Dendritic cell treated with granulocyte-macrophage colony-stimulating factor and Interleukin-4, amounts not matched to agents 40 ng/mL and 50 ng/mL, for 4 days (primary cell): ENCODE measurements at regions not wholly inside any gene's neighbourhood (a gene's known extent, or its start where the extent isn't known, plus 50 kb on each side); places are given as distances from the start of the nearest gene placed in this dataset.
"Not testable (repeated sequence)": the region's sequence is repeated elsewhere in the genome, so short reads cannot be mapped to it uniquely, and the experiment has no call there.

Experiments used
- H3K27ac Mint-ChIP-seq: one replicate; pipeline ENCODE4 v1.8.0; 2022; ENCODE audit warnings: mild to moderate bottlenecking, mixed read lengths
- H3K27me3 Mint-ChIP-seq: one replicate; pipeline ENCODE4 v1.8.0; 2022; ENCODE audit warnings: mild to moderate bottlenecking, mixed read lengths
- H3K36me3 Mint-ChIP-seq: one replicate; pipeline ENCODE4 v1.8.0; 2022; ENCODE audit warnings: low read depth, mixed read lengths
- H3K4me1 Mint-ChIP-seq: one replicate; pipeline ENCODE4 v1.8.0; 2022; ENCODE audit warnings: low read depth, mixed read lengths
- H3K4me3 Mint-ChIP-seq: one replicate; pipeline ENCODE4 v1.8.0; 2022; ENCODE audit warnings: mild to moderate bottlenecking, moderate library complexity, mixed read lengths
- H3K9me3 Mint-ChIP-seq: one replicate; pipeline ENCODE4 v1.8.0; 2022; ENCODE audit warnings: mixed read lengths
- intact Hi-C: fragments of 100-400 bp; cut with micrococcal nuclease; formaldehyde crosslinking; loops from one replicate; pipeline ENCODE4 v1.15.0; 2022

- Mint-ChIP-seq H3K4me3 (no peak overlapping the region), H3K27me3 (no peaks in the 10 kb centered on the region), H3K4me1 (peaks cover 24% of the 10 kb centered on the region), H3K36me3 (no peaks in the 10 kb centered on the region), H3K9me3 (no peaks in the 10 kb centered on the region), H3K27ac (no peak overlapping the region)
- intact Hi-C loops = no loop called here
Measured at GRCh38 chr5:77871016-77871415, 94.9 kb upstream of the TBCA start.

DNA sequence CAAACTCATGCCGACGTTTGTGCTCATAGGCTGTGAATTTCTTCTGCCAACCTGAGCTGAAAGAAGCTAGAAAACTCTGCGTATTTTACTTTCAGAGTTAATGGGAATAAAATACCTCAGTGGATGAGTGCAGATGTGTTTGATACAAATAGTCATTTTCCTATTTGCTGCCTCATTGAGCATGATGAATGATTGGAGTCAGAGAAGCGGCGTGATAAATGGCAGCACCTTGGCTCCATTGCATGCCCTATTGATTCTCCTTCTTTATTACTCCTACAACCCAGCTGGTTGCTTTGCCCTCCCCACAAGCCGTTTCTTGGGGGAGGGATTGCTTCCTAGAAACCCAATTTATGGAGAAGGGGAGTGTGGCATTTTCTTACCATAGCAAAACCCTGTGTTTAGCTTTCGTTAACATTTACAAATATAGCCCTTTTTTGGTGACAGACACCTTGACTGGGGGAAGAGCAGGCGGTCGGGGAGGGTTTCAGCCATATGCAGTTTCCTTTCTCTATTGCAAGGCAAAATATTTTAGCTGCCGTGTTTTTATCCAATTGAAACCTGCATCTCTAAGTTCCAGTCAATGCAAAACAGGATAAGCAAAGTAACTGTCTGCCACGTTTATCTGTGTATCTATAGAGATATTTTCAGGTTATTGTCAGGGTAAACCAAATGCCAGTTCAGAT is 93.1 kb upstream of the TBCA start:
- Mint-ChIP-seq H3K9me3 (no peaks in the 10 kb centered on the region), H3K36me3 (no peaks in the 10 kb centered on the region), H3K27ac (no peak overlapping the region), H3K4me1 (peaks cover 27% of the 10 kb centered on the region), H3K4me3 (no peak overlapping the region), H3K27me3 (no peaks in the 10 kb centered on the region)
- intact Hi-C loops = loop anchor here (10.0 kb wide), 1 partner anchor 224 kb away; no protein-coding TSS in a partner anchor

DNA sequence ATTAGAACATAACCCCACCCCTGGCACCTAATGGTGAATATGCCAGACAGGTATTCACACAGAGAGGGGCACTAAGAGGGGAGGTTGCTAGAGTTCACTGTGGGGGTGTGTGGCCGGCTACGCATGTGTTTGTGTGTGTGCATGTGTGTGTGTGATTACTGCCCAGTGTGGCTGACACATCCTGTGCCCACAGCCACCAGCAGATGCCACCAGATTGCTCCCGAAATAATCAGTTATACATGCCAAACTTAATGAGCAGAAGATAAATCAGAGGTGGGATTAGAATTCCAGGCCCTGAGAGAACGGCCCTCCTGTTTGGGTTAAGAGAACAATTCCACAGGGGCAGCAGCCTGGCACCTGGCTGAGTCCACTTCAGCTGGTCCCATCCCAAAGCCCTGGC is 91.8 kb upstream of the TBCA start:
- Mint-ChIP-seq H3K9me3 (no peaks in the 10 kb centered on the region), H3K27me3 (no peaks in the 10 kb centered on the region), H3K36me3 (no peaks in the 10 kb centered on the region), H3K4me3 (no peak overlapping the region), H3K27ac (peak overlapping the region; percentile 18), H3K4me1 (peaks cover 27% of the 10 kb centered on the region)
- intact Hi-C loops = loop anchor here (10.0 kb wide), 1 partner anchor 223 kb away; no protein-coding TSS in a partner anchor

GRCh38 chr5:77867194-77867691 is 91.1 kb upstream of the TBCA start:
- intact Hi-C loops = loop anchor here (10.0 kb wide), 1 partner anchor 222 kb away; no protein-coding TSS in a partner anchor
- Mint-ChIP-seq H3K36me3 (no peaks in the 10 kb centered on the region), H3K27ac (no peak overlapping the region), H3K4me3 (no peak overlapping the region), H3K4me1 (peaks cover 27% of the 10 kb centered on the region), H3K9me3 (no peaks in the 10 kb centered on the region), H3K27me3 (no peaks in the 10 kb centered on the region)

DNA sequence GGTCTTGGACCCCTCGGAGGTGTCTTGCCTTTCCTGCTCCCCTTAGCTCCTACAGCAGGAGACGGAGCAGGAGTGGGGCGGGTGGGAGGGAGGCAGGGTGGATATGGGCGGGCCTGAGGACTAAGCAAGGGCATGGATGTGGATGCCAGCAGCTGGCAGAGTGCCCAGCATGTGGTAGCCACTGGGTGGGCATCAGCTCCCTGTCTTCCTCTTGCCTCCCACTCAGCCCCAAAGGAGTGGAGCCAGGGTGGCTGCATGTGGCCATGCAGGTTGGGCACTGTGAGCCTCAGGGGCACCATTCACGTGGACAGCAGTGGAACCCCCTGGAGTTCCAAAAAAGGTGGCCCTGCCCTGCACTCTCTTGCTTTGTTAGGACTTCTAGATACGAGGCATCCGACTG is 90.1 kb upstream of the TBCA start:
- intact Hi-C loops = loop anchor here (10.0 kb wide), 1 partner anchor 221 kb away; no protein-coding TSS in a partner anchor
- Mint-ChIP-seq H3K27ac (peak overlapping the region; percentile 33), H3K4me3 (no peak overlapping the region), H3K4me1 (peaks cover 27% of the 10 kb centered on the region), H3K36me3 (no peaks in the 10 kb centered on the region), H3K27me3 (no peaks in the 10 kb centered on the region), H3K9me3 (no peaks in the 10 kb centered on the region)

- H3K27ac Mint-ChIP-seq = peak overlapping the region; percentile 64
- H3K36me3 Mint-ChIP-seq = no peaks in the 10 kb centered on the region
- peaks cover 27% of the 10 kb centered on the region for H3K4me1 Mint-ChIP-seq
- intact Hi-C loops = loop anchor here (10.0 kb wide), 1 partner anchor 220 kb away; no protein-coding TSS in a partner anchor
- H3K27me3 Mint-ChIP-seq = no peaks in the 10 kb centered on the region
- H3K9me3 Mint-ChIP-seq = no peaks in the 10 kb centered on the region
- peak overlapping the region; percentile 41 for H3K4me3 Mint-ChIP-seq
Measured at GRCh38 chr5:77864997-77865396, 88.9 kb upstream of the TBCA start.

DNA sequence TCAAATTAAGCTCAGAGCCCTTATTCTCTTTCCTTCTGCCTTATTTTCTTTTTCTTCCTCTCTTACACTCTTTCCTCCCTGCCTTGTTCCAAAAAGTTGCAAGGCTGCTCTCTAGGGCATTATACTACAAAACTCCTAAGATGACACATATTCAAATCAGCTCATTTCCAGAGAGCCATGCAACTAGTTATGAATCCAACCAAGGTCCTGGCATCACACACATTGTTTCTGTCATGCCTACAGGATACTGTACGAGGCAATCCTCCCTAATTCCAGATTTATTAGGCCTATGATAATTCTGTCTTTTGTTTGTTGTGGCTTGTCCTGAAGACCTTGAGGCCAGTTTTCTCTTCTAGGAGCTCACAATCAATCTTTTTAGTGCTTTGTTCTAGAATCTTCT is 87.0 kb upstream of the TBCA start:
- Mint-ChIP-seq H3K27ac (no peak overlapping the region), H3K9me3 (no peaks in the 10 kb centered on the region), H3K4me3 (no peak overlapping the region), H3K4me1 (peaks cover 24% of the 10 kb centered on the region), H3K27me3 (no peaks in the 10 kb centered on the region), H3K36me3 (no peaks in the 10 kb centered on the region)
- intact Hi-C loops = loop anchor here (10.0 kb wide), 1 partner anchor 218 kb away; no protein-coding TSS in a partner anchor

DNA sequence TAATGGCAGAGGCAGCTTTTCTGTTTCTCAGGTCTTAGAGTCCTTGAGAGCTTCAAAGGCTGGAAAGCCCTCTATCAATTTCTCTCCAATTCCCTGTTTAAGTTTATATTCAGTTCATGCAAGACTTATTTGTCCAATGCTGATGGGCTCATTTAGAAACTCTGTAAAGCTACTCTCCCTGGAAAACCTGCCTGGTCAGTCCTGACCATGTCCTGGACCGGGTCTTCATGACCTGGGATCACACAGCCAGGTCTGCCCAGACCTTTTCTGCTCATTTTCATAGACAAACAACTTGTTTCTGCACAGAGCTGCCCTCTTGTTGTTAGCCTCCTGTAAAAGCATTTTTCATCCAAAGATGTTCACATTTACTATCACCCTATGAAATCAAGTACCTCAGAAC is 85.4 kb upstream of the TBCA start:
- intact Hi-C loops = loop anchor here (10.0 kb wide), 1 partner anchor 217 kb away; no protein-coding TSS in a partner anchor
- Mint-ChIP-seq H3K36me3 (no peaks in the 10 kb centered on the region), H3K4me3 (no peak overlapping the region), H3K27ac (no peak overlapping the region), H3K9me3 (no peaks in the 10 kb centered on the region), H3K27me3 (no peaks in the 10 kb centered on the region), H3K4me1 (peaks cover 19% of the 10 kb centered on the region)

- Mint-ChIP-seq H3K27me3 (peaks cover 5% of the 10 kb centered on the region), H3K27ac (no peak overlapping the region), H3K36me3 (no peaks in the 10 kb centered on the region), H3K4me3 (no peak overlapping the region), H3K4me1 (no peaks in the 10 kb centered on the region), H3K9me3 (no peaks in the 10 kb centered on the region)
- intact Hi-C loops = no loop called here
Measured at GRCh38 chr5:77859306-77859705, 83.2 kb upstream of the TBCA start.

DNA sequence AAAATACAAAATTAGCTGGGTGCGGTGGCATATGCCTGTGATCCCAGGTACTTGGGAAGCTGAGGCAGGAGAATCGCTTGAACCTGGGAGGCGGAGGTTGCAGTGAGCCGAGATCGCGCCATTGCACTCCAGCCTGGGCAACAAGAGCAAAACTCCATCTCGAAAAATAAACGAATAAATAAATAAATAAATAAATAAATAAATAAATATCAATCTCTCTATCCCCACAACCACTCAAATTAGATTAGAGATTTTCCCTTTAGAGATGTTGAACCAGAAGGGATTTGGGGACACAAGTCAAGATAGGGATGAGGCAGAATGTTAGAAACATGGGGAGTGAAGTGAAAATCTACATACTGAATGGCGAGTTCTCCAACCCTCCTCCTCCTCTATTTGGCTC is 82.5 kb upstream of the TBCA start:
- H3K27ac Mint-ChIP-seq, H3K4me3 Mint-ChIP-seq, H3K4me1 Mint-ChIP-seq, intact Hi-C loops, H3K9me3 Mint-ChIP-seq, H3K36me3 Mint-ChIP-seq, H3K27me3 Mint-ChIP-seq: not testable (repeated sequence)

GRCh38 chr5:77855369-77855768 is 79.2 kb upstream of the TBCA start:
- Mint-ChIP-seq H3K27ac (no peak overlapping the region), H3K4me1 (peaks cover 18% of the 10 kb centered on the region), H3K27me3 (peaks cover 30% of the 10 kb centered on the region), H3K4me3 (no peak overlapping the region), H3K9me3 (no peaks in the 10 kb centered on the region), H3K36me3 (no peaks in the 10 kb centered on the region)
- intact Hi-C loops = no loop called here

- Mint-ChIP-seq H3K9me3 (no peaks in the 10 kb centered on the region), H3K4me1 (peaks cover 18% of the 10 kb centered on the region), H3K27ac (no peak overlapping the region), H3K27me3 (peaks cover 30% of the 10 kb centered on the region), H3K4me3 (no peak overlapping the region), H3K36me3 (no peaks in the 10 kb centered on the region)
- intact Hi-C loops = no loop called here
Measured at GRCh38 chr5:77853353-77853907, 77.3 kb upstream of the TBCA start.

DNA sequence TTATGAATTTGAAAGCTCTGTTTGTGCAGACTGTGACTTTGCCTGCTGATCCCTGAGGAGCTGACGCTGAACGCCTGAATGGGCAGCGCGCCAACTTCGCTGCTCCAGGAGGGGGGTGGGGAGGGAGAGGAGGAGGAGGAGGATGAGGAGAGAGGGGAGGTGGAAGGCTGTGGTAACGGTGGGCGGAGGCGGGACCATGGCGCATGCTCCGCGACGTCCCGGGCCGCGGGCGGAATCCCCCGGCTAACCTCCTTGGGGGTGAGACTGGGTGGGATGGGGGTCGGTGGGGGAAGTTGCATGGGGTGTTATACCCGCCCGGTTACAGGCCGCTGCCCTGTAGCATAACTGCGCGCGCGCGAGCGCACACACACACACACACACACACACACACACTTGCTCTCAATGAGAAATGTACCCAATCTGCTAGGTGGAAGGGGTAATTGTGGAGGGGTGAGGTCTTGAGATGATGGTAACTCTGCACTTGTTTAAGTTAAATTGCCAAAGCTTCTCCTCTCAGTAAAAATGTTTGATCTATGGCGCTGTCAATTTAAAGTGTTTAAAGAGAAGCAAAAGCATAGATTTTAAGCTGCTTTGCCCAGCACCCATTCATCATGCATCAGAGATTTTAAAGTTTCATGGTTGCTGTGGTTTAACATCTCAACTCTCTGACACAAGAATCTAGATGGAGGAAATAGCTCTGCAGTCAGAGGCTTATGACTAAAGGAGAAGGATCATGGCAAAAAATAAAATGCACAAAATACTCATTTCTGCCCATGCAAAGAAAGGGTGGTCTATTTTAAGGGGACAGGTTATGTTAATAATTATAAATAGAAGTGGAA is 76.6 kb upstream of the TBCA start:
- Mint-ChIP-seq H3K4me3 (peak overlapping the region; percentile 71), H3K27me3 (peaks cover 30% of the 10 kb centered on the region), H3K9me3 (no peaks in the 10 kb centered on the region), H3K36me3 (no peaks in the 10 kb centered on the region), H3K4me1 (peaks cover 18% of the 10 kb centered on the region), H3K27ac (no peak overlapping the region)
- intact Hi-C loops = no loop called here

- H3K36me3 Mint-ChIP-seq = no peaks in the 10 kb centered on the region
- peak overlapping the region; percentile 71 for H3K4me3 Mint-ChIP-seq
- no peaks in the 10 kb centered on the region for H3K9me3 Mint-ChIP-seq
- H3K27me3 Mint-ChIP-seq = peaks cover 31% of the 10 kb centered on the region
- H3K27ac Mint-ChIP-seq = peak overlapping the region; percentile 50
- H3K4me1 Mint-ChIP-seq = peaks cover 18% of the 10 kb centered on the region
- intact Hi-C loops = no loop called here
Measured at GRCh38 chr5:77852068-77852513, 76.0 kb upstream of the TBCA start.
